ENCODE measurements at regions not wholly inside any gene's neighbourhood (a gene's known extent, or its start where the extent isn't known, plus 50 kb on each side); places are given as distances from the start of the nearest gene placed in this dataset.

- DNase-seq (ENCODE audit: low read depth, low spot score), result no peak
- H3K4me3 ChIP-seq (ENCODE audit: low read depth, low read length), result no peak overlapping the region
- CTCF ChIA-PET, result interaction anchor here (1.4 kb wide), 1 partner anchor 78 kb away, joined by 3 read pairs; no protein-coding TSS in a partner anchor
- POLR2A ChIA-PET, result interaction anchor here (0.7 kb wide), 2 partner anchors 12 to 287 kb away, joined by 3 read pairs; no protein-coding TSS in a partner anchor
- TF ChIP-seq, protein P1, sequence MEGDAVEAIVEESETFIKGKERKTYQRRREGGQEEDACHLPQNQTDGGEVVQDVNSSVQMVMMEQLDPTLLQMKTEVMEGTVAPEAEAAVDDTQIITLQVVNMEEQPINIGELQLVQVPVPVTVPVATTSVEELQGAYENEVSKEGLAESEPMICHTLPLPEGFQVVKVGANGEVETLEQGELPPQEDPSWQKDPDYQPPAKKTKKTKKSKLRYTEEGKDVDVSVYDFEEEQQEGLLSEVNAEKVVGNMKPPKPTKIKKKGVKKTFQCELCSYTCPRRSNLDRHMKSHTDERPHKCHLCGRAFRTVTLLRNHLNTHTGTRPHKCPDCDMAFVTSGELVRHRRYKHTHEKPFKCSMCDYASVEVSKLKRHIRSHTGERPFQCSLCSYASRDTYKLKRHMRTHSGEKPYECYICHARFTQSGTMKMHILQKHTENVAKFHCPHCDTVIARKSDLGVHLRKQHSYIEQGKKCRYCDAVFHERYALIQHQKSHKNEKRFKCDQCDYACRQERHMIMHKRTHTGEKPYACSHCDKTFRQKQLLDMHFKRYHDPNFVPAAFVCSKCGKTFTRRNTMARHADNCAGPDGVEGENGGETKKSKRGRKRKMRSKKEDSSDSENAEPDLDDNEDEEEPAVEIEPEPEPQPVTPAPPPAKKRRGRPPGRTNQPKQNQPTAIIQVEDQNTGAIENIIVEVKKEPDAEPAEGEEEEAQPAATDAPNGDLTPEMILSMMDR (IDR thresholded peaks at IDR 0.05; ENCODE audit: insufficient read depth, low read length, missing control alignments), result no peak
These were observed 288.4 kb downstream of the BCOR start for GRCh38 chrX:39809331-39809730.

DNA sequence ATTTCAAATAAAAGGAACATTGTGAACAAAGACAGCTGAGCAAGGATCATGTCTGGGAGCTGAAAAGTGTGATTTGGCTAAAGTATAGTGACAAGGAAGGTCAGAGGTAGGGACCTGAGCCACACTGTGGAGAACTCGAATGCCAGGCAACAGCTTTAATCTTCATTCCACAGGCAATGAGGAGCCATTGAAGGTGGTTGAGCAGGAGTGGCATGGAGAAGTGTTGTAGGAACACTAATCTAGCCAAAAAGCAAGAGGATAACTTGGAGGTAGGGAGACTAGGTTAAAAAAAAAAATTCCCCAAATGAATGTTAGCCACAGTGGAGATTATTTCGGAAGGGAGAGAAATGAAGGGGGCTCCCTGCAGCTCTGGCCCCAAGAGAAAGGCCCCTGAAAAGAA is 286.9 kb downstream of the BCOR start:
- H3K4me3 ChIP-seq (ENCODE audit: low read depth, low read length), result no peak overlapping the region
- POLR2A ChIA-PET, result interaction anchor here (0.5 kb wide), 1 partner anchor 150 kb away, joined by 3 read pairs; no protein-coding TSS in a partner anchor
- TF ChIP-seq, protein P1 (IDR thresholded peaks at IDR 0.05; ENCODE audit: insufficient read depth, low read length, missing control alignments), result no peak
- DNase-seq (ENCODE audit: low read depth, low spot score), result no peak
- CTCF ChIA-PET, result interaction anchor here (0.7 to 1.2 kb wide), 2 partner anchors 80 to 293 kb away, joined by 3 read pairs; no protein-coding TSS in a partner anchor

- TF ChIP-seq, protein P1 (IDR thresholded peaks at IDR 0.05; ENCODE audit: insufficient read depth, low read length, missing control alignments), result no peak
- no peak overlapping the region for H3K4me3 ChIP-seq (ENCODE audit: low read depth, low read length)
- CTCF ChIA-PET, result interaction anchor here (0.7 to 1.2 kb wide), 2 partner anchors 80 to 293 kb away, joined by 3 read pairs; no protein-coding TSS in a partner anchor
- POLR2A ChIA-PET, result interaction anchor here (0.5 kb wide), 1 partner anchor 149 kb away, joined by 3 read pairs; no protein-coding TSS in a partner anchor
- no peak for DNase-seq (ENCODE audit: low read depth, low spot score)
These were observed 286.4 kb downstream of the BCOR start for GRCh38 chrX:39811376-39811775.

- ChIA-PET POLR2A (no interaction called here), CTCF (interaction anchor here (0.8 to 1.3 kb wide), 4 partner anchors 159 to 453 kb away, joined by 3 read pairs; no protein-coding TSS in a partner anchor)
- no peak for DNase-seq (ENCODE audit: low read depth, low spot score)
- H3K4me3 ChIP-seq (ENCODE audit: low read depth, low read length), result no peak overlapping the region
- TF ChIP-seq, protein P1 (IDR thresholded peaks at IDR 0.05; ENCODE audit: insufficient read depth, low read length, missing control alignments), result no peak
These were observed 284.0 kb downstream of the BCOR start for GRCh38 chrX:39813631-39814277.

DNA sequence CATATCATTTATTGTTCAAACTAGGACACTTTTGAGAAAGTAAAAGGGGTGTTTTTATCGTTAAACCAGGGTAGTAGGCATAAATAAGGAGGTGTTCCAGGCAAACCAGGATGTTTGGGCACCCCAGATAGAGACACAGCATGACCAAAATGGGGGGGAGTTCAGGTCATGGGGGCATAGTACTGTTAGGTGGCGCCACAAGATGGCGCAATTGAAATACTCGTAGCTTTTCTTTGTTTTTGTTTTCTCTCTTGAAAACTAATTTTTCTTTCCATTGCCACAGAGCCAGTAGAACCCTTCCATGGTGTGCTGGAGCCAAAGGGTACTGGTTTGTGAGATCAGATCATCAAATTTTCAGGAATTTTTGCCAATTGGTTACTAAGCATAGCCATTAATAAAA is 283.4 kb downstream of the BCOR start:
- H3K4me3 ChIP-seq (ENCODE audit: low read depth, low read length), result no peak overlapping the region
- ChIA-PET CTCF (interaction anchor here (0.8 to 1.3 kb wide), 4 partner anchors 159 to 453 kb away, joined by 3 read pairs; no protein-coding TSS in a partner anchor), POLR2A (no interaction called here)
- DNase-seq (ENCODE audit: low read depth, low spot score), result no peak
- TF ChIP-seq, protein P1 (IDR thresholded peaks at IDR 0.05; ENCODE audit: insufficient read depth, low read length, missing control alignments), result peak; percentile 16

DNA sequence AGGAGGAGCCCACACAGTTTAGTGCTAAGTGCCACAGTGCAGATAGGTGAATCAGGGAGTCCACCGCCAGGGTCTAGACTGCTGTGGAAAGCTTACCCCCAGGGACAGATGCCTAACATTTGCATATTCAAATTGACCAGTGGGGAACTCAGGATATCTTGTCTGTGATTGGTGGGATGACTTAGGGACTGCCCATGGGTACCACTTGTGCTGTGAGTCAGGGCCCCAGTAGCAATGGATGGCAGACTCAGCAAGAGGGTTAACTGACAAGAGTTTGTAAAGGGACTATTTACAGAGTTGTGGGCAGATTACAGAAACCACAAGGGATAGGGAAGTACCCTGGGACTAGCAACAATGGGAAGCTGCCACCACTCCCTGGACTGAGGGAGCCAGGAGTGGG is 282.1 kb downstream of the BCOR start:
- no peak overlapping the region for H3K4me3 ChIP-seq (ENCODE audit: low read depth, low read length)
- TF ChIP-seq, protein P1 (IDR thresholded peaks at IDR 0.05; ENCODE audit: insufficient read depth, low read length, missing control alignments), result no peak
- ChIA-PET POLR2A (interaction anchor here (0.6 kb wide), 1 partner anchor 94 kb away, joined by 3 read pairs; no protein-coding TSS in a partner anchor), CTCF (interaction anchor here (0.6 kb wide), 2 partner anchors 302 to 418 kb away, joined by 3 read pairs; no protein-coding TSS in a partner anchor)
- DNase-seq (ENCODE audit: low read depth, low spot score), result no peak
